GM21515 (cell line): ENCODE measurements at regions not wholly inside any gene's neighbourhood (a gene's known extent, or its start where the extent isn't known, plus 50 kb on each side); places are given as distances from the start of the nearest gene placed in this dataset.
"Not testable (repeated sequence)": the region's sequence is repeated elsewhere in the genome, so short reads cannot be mapped to it uniquely, and the experiment has no call there.

Experiments
- ATAC-seq: cut with Tn5 transposase; IDR thresholded peaks from one replicate; pipeline ENCODE4 v1.9.1; 2021; ENCODE audit not compliant: unreplicated experiment

GRCh38 chr20:61092251-61092650 is 159.8 kb upstream of the CDH4 start:
- ATAC-seq = no peak

- no peak for ATAC-seq
These were observed 157.5 kb upstream of the CDH4 start for GRCh38 chr20:61094581-61094980.

GRCh38 chr20:61096463-61096862 is 155.6 kb upstream of the CDH4 start:
- ATAC-seq = no peak

- ATAC-seq = no peak
These were observed 152.3 kb upstream of the CDH4 start for GRCh38 chr20:61099806-61100205.

GRCh38 chr20:61100489-61100888 is 151.6 kb upstream of the CDH4 start:
- ATAC-seq = no peak

GRCh38 chr20:61101321-61101720 is 150.7 kb upstream of the CDH4 start:
- not testable (repeated sequence) for ATAC-seq

GRCh38 chr20:61104232-61104631 is 147.8 kb upstream of the CDH4 start:
- no peak for ATAC-seq

- ATAC-seq = no peak
These were observed 146.7 kb upstream of the CDH4 start for GRCh38 chr20:61105395-61105794.

GRCh38 chr20:61106438-61106837 is 145.6 kb upstream of the CDH4 start:
- no peak for ATAC-seq

- no peak for ATAC-seq
These were observed 142.7 kb upstream of the CDH4 start for GRCh38 chr20:61109221-61109805.

- no peak for ATAC-seq
These were observed 139.5 kb upstream of the CDH4 start for GRCh38 chr20:61112515-61112914.

GRCh38 chr20:61113731-61114130 is 138.3 kb upstream of the CDH4 start:
- no peak for ATAC-seq

- no peak for ATAC-seq
These were observed 137.4 kb upstream of the CDH4 start for GRCh38 chr20:61114493-61115175.

- ATAC-seq = no peak
These were observed 136.5 kb upstream of the CDH4 start for GRCh38 chr20:61115364-61116065.

GRCh38 chr20:61117725-61118124 is 134.3 kb upstream of the CDH4 start:
- no peak for ATAC-seq

GRCh38 chr20:61118429-61119224 is 133.4 kb upstream of the CDH4 start:
- ATAC-seq = no peak

- ATAC-seq = no peak
These were observed 132.8 kb upstream of the CDH4 start for GRCh38 chr20:61119273-61119672.

- no peak for ATAC-seq
These were observed 132.2 kb upstream of the CDH4 start for GRCh38 chr20:61119794-61120410.

GRCh38 chr20:61120595-61121515 is 131.2 kb upstream of the CDH4 start:
- ATAC-seq = no peak

- ATAC-seq = no peak
These were observed 130.4 kb upstream of the CDH4 start for GRCh38 chr20:61121661-61122060.
